PC-9 (cell line): ENCODE measurements at regions not wholly inside any gene's neighbourhood (a gene's known extent, or its start where the extent isn't known, plus 50 kb on each side); places are given as distances from the start of the nearest gene placed in this dataset.

ENCODE experiments used
- BruUV-seq: library from RNA; stranded (reverse); fragments of 400-500 nt; replicated peaks from 2 replicates; lab custom pipeline; 2021; lab: Mats Ljungman, UMichigan
- CTCF ChIA-PET: fragments of 300-600 bp; sonication (Branson Sonifier 250); formaldehyde crosslinking; loops from one replicate; lab custom pipeline; 2022; ENCODE audit warnings: antibody characterized with exemption; lab: Charles Lee
- POLR2A ChIA-PET: fragments of 300-600 bp; sonication (Branson Sonifier 250); formaldehyde crosslinking; loops from one replicate; lab custom pipeline; 2022; ENCODE audit warnings: antibody characterized with exemption; ENCODE audit not compliant: unreplicated experiment; lab: Charles Lee
- DNase-seq, 2 experiments: peaks; one replicate each; pipeline versions ENCODE4 v3.0.0 to v3.0.0-alpha.2; 2015 to 2022; ENCODE audit warnings: mixed read lengths in 1 of 2
- H2AFZ ChIP-seq: fragments of 200-600 bp; sonication (generic); 2 replicates; pipeline ENCODE4 v1.8.1; 2017; ENCODE audit warnings: antibody characterized with exemption
- H3F3A ChIP-seq: fragments of 200-600 bp; sonication (generic); 2 replicates; pipeline ENCODE4 v1.8.1; 2017; ENCODE audit warnings: antibody characterized with exemption, mild to moderate bottlenecking, low read depth; ENCODE audit not compliant: insufficient read depth
- H3K27ac ChIP-seq: fragments of 200-600 bp; sonication (generic); 2 replicates; pipeline ENCODE4 v1.6.1; 2016; ENCODE audit warnings: mixed run types
- H3K27me3 ChIP-seq: fragments of 200-600 bp; sonication (generic); 2 replicates; pipeline ENCODE4 v1.6.1; 2016; ENCODE audit warnings: low read depth, mixed run types; ENCODE audit not compliant: insufficient read depth
- H3K36me3 ChIP-seq: fragments of 200-600 bp; sonication (generic); 2 replicates; pipeline ENCODE4 v1.6.1; 2016; ENCODE audit warnings: low read depth, mixed run types
- H3K4me1 ChIP-seq: fragments of 200-600 bp; sonication (generic); replicated peaks from 2 replicates; pipeline ENCODE4 v1.6.1; 2016; ENCODE audit warnings: mixed run types; ENCODE audit not compliant: insufficient read depth
- H3K4me2 ChIP-seq: fragments of 200-600 bp; sonication (generic); 2 replicates; pipeline ENCODE4 v1.6.1; 2017; ENCODE audit warnings: mixed run types
- H3K4me3 ChIP-seq: fragments of 200-600 bp; sonication (generic); 2 replicates; pipeline ENCODE4 v1.6.1; 2016; ENCODE audit warnings: mixed run types
- H3K79me2 ChIP-seq: fragments of 200-600 bp; sonication (generic); 2 replicates; pipeline ENCODE4 v1.6.1; 2017; ENCODE audit warnings: low read depth, mixed run types
- H3K9me2 ChIP-seq: fragments of 200-600 bp; sonication (generic); 2 replicates; pipeline ENCODE4 v1.8.1; 2017; ENCODE audit warnings: mild to moderate bottlenecking; ENCODE audit not compliant: insufficient read depth
- H3K9me3 ChIP-seq: fragments of 200-600 bp; sonication (generic); 2 replicates; pipeline ENCODE4 v1.8.1; 2016; ENCODE audit warnings: low read depth; ENCODE audit not compliant: insufficient read depth
- H4K20me1 ChIP-seq: fragments of 200-600 bp; sonication (generic); 2 replicates; pipeline ENCODE4 v1.8.1; 2017; ENCODE audit not compliant: insufficient read depth
- CTCF ChIP-seq: fragments of 200-600 bp; sonication (generic); conservative IDR thresholded peaks from 2 replicates; pipeline ENCODE4 v1.6.1; 2017; ENCODE audit warnings: mixed run types, antibody characterized with exemption, mild to moderate bottlenecking, moderate library complexity
- EZH2 ChIP-seq: fragments of 200-600 bp; sonication (generic); IDR thresholded peaks from 2 replicates; pipeline ENCODE4 v1.8.0; 2017; ENCODE audit warnings: antibody characterized with exemption, low read depth
- intact Hi-C: fragments of 100-400 bp; cut with micrococcal nuclease; formaldehyde crosslinking; loops from one replicate; pipeline ENCODE4 v1.10.0; 2022; ENCODE audit not compliant: unreplicated experiment

- Histone ChIP-seq H3K4me2 (peak overlapping the region; percentile 51; the same call in 1 of the 2 replicates), H3K36me3 (no peaks in the 10 kb centered on the region), H3K9me2 (no peaks in the 10 kb centered on the region), H3F3A (peaks cover 36% of the 10 kb centered on the region), H3K4me1 (peaks cover 74% of the 10 kb centered on the region), H3K79me2 (no peaks in the 10 kb centered on the region), H3K27ac (peak overlapping the region; percentile 63), H3K27me3 (no peaks in the 10 kb centered on the region), H2AFZ (no peak overlapping the region), H4K20me1 (no peaks in the 10 kb centered on the region), H3K4me3 (no peak overlapping the region), H3K9me3 (no peaks in the 10 kb centered on the region)
- no TSS peak for BruUV-seq
- POLR2A ChIA-PET, result no interaction called here
- DNase-seq, result no peak
- intact Hi-C loops, result no loop called here
- no peak for TF ChIP-seq EZH2
- TF ChIP-seq CTCF, result no peak
- CTCF ChIA-PET, result no interaction called here
Measured at GRCh38 chr10:110363572-110364411, 59.1 kb upstream of the SMNDC1 start.

- H3K9me2 ChIP-seq, result no peaks in the 10 kb centered on the region
- peak overlapping the region; percentile 51 for H3K4me2 ChIP-seq
Measured at GRCh38 chr10:110364531-110364937, 59.8 kb upstream of the SMNDC1 start.

More at GRCh38 chr10:110364531-110364937, 59.8 kb upstream of the SMNDC1 start:
- H3K4me1 ChIP-seq, result peaks cover 72% of the 10 kb centered on the region
- POLR2A ChIA-PET, result no interaction called here
- H3K4me3 ChIP-seq, result no peak overlapping the region
- no TSS peak for BruUV-seq
- intact Hi-C loops, result no loop called here
- H3K27ac ChIP-seq, result peak overlapping the region; percentile 63
- CTCF ChIA-PET, result no interaction called here
- no peaks in the 10 kb centered on the region for H3K36me3 ChIP-seq
- no peak for TF ChIP-seq CTCF
- no peak for TF ChIP-seq EZH2
- H4K20me1 ChIP-seq, result no peaks in the 10 kb centered on the region
- no peaks in the 10 kb centered on the region for H3K9me3 ChIP-seq
- no peak overlapping the region for H2AFZ ChIP-seq
- no peaks in the 10 kb centered on the region for H3K27me3 ChIP-seq
- peak in 1 of 2 experiments; percentile 78 for DNase-seq
- H3K79me2 ChIP-seq, result no peaks in the 10 kb centered on the region
- peaks cover 31% of the 10 kb centered on the region; the same call in 1 of the 2 replicates for H3F3A ChIP-seq
